DND-41 (cell line): ENCODE measurements at regions not wholly inside any gene's neighbourhood (a gene's known extent, or its start where the extent isn't known, plus 50 kb on each side); places are given as distances from the start of the nearest gene placed in this dataset.

Experiments used
- ATAC-seq: fragments of 200-7000 bp; cut with Tn5 transposase; 3 replicates; pipeline ENCODE4 v1.9.1; 2021; ENCODE audit warnings: low read depth; ENCODE audit not compliant: insufficient read depth
- DNase-seq: peaks from one replicate; pipeline ENCODE4 v3.0.0-alpha.2; 2020
- H2AFZ ChIP-seq: 2 replicates; pipeline ENCODE4 v1.6.0; 2012; ENCODE audit warnings: low read depth, low read length
- H3K27ac ChIP-seq: 2 replicates; pipeline ENCODE4 v1.5.1; 2012; ENCODE audit warnings: low read length, inconsistent platforms
- H3K27me3 ChIP-seq: fragments of 200-600 bp; sonication (generic); 2 replicates; pipeline ENCODE4 v1.6.0; 2012; ENCODE audit warnings: low read length, mild to moderate bottlenecking, inconsistent platforms; ENCODE audit not compliant: insufficient read depth, poor library complexity
- H3K36me3 ChIP-seq: 2 replicates; pipeline ENCODE4 v1.5.1; 2012; ENCODE audit warnings: low read length, inconsistent platforms; ENCODE audit not compliant: insufficient read depth
- H3K4me1 ChIP-seq: 2 replicates; pipeline ENCODE4 v1.5.1; 2012; ENCODE audit warnings: mild to moderate bottlenecking, low read length; ENCODE audit not compliant: insufficient read depth
- H3K4me2 ChIP-seq: 2 replicates; pipeline ENCODE4 v1.6.0; 2012; ENCODE audit warnings: mild to moderate bottlenecking, moderate library complexity, low read length, inconsistent platforms; ENCODE audit not compliant: insufficient read depth
- H3K4me3 ChIP-seq, 2 experiments: fragments of 200-600 bp in 1 of 2; shearing (Covaris generic) in 1 of 2; 2 replicates each; pipeline ENCODE4 v1.5.1; 2012 to 2016; ENCODE audit warnings: inconsistent platforms in 2 of 2, low read length in 2 of 2, mild to moderate bottlenecking in 2 of 2, low read depth in 1 of 2, moderate library complexity in 1 of 2
- H3K79me2 ChIP-seq: 2 replicates; pipeline ENCODE4 v1.6.0; 2012; ENCODE audit warnings: low read length, inconsistent platforms; ENCODE audit not compliant: insufficient read depth
- H3K9ac ChIP-seq: 2 replicates; pipeline ENCODE4 v1.6.0; 2012; ENCODE audit warnings: low read depth, mild to moderate bottlenecking, inconsistent platforms, low read length, moderate library complexity
- H3K9me3 ChIP-seq: 2 replicates; pipeline ENCODE4 v1.5.1; 2012; ENCODE audit warnings: low read length, moderate library complexity, mild to moderate bottlenecking, inconsistent platforms; ENCODE audit not compliant: insufficient read depth, severe bottlenecking
- H4K20me1 ChIP-seq: 2 replicates; pipeline ENCODE4 v1.6.0; 2012; ENCODE audit warnings: low read length; ENCODE audit not compliant: insufficient read depth
- CTCF ChIP-seq: IDR thresholded peaks from 2 replicates; pipeline ENCODE4 v1.5.1; 2012; ENCODE audit warnings: borderline replicate concordance, low read length, moderate library complexity, mild to moderate bottlenecking; ENCODE audit not compliant: poor library complexity, severe bottlenecking; ENCODE audit errors: extremely low read depth
- EZH2 ChIP-seq: IDR thresholded peaks from 3 replicates; pipeline ENCODE4 v1.6.1; 2012; ENCODE audit warnings: borderline replicate concordance, low read depth, mild to moderate bottlenecking, moderate library complexity, low read length, inconsistent platforms; ENCODE audit not compliant: severe bottlenecking

- H3K27me3 ChIP-seq, result no peaks in the 10 kb centered on the region
- no peak overlapping the region for H2AFZ ChIP-seq
- no peaks in the 10 kb centered on the region for H3K4me1 ChIP-seq
- ATAC-seq (no peak), DNase-seq (no peak)
- H3K36me3 ChIP-seq, result no peaks in the 10 kb centered on the region
- H3K9me3 ChIP-seq, result no peaks in the 10 kb centered on the region
- no peak overlapping the region for H3K4me3 ChIP-seq
- H4K20me1 ChIP-seq, result no peaks in the 10 kb centered on the region
- no peak overlapping the region for H3K9ac ChIP-seq
- no peak for TF ChIP-seq CTCF
- no peak for TF ChIP-seq EZH2
- H3K79me2 ChIP-seq, result no peaks in the 10 kb centered on the region
- H3K4me2 ChIP-seq, result no peak overlapping the region
- no peak overlapping the region for H3K27ac ChIP-seq
These were observed 100.8 kb upstream of the DSCAM start for GRCh38 chr21:40947713-40948112.

GRCh38 chr21:40950970-40951369 is 104.0 kb upstream of the DSCAM start:
- H3K9me3 ChIP-seq, result no peaks in the 10 kb centered on the region
- no peaks in the 10 kb centered on the region for H3K36me3 ChIP-seq
- H3K27me3 ChIP-seq, result no peaks in the 10 kb centered on the region
- H3K4me3 ChIP-seq, result no peak overlapping the region
- TF ChIP-seq CTCF (no peak), EZH2 (no peak)
- H3K27ac ChIP-seq, result no peak overlapping the region
- no peak overlapping the region for H3K9ac ChIP-seq
- no peaks in the 10 kb centered on the region for H4K20me1 ChIP-seq
- H2AFZ ChIP-seq, result no peak overlapping the region
- no peaks in the 10 kb centered on the region for H3K4me1 ChIP-seq
- H3K4me2 ChIP-seq, result no peak overlapping the region
- ATAC-seq (no peak), DNase-seq (no peak)
- H3K79me2 ChIP-seq, result no peaks in the 10 kb centered on the region

GRCh38 chr21:40952551-40953323 is 105.8 kb upstream of the DSCAM start:
- Histone ChIP-seq H3K4me1 (no peaks in the 10 kb centered on the region), H3K36me3 (no peaks in the 10 kb centered on the region), H3K9me3 (no peaks in the 10 kb centered on the region), H4K20me1 (no peaks in the 10 kb centered on the region), H3K27me3 (no peaks in the 10 kb centered on the region), H3K4me2 (no peak overlapping the region), H3K9ac (no peak overlapping the region), H3K79me2 (no peaks in the 10 kb centered on the region), H3K4me3 (no peak overlapping the region), H3K27ac (no peak overlapping the region), H2AFZ (no peak overlapping the region)
- no peak for TF ChIP-seq CTCF
- TF ChIP-seq EZH2, result no peak
- ATAC-seq (no peak), DNase-seq (no peak)

- H3K4me3 ChIP-seq, result no peak overlapping the region
- no peak for DNase-seq
These were observed 117.7 kb upstream of the DSCAM start for GRCh38 chr21:40964691-40965090.

More at GRCh38 chr21:40964691-40965090, 117.7 kb upstream of the DSCAM start:
- Histone ChIP-seq H3K27me3 (no peaks in the 10 kb centered on the region), H3K9ac (no peak overlapping the region), H3K79me2 (no peaks in the 10 kb centered on the region), H3K9me3 (no peaks in the 10 kb centered on the region), H2AFZ (no peak overlapping the region), H3K4me2 (no peak overlapping the region), H4K20me1 (no peaks in the 10 kb centered on the region), H3K4me1 (no peaks in the 10 kb centered on the region), H3K27ac (no peak overlapping the region), H3K36me3 (no peaks in the 10 kb centered on the region)
- TF ChIP-seq CTCF, result no peak
- no peak for TF ChIP-seq EZH2
- ATAC-seq, result no peak
